ENCODE measurements at regions not wholly inside any gene's neighbourhood (a gene's known extent, or its start where the extent isn't known, plus 50 kb on each side); places are given as distances from the start of the nearest gene placed in this dataset.
"Not testable (repeated sequence)": the region's sequence is repeated elsewhere in the genome, so short reads cannot be mapped to it uniquely, and the experiment has no call there.

- DNase-seq, result no peak
Measured at GRCh38 chr2:8559805-8560204, 122.1 kb upstream of the ID2 start.

GRCh38 chr2:8561692-8562091, 120.2 kb upstream of the ID2 start:
- not testable (repeated sequence) for DNase-seq

GRCh38 chr2:8563814-8564474, 117.9 kb upstream of the ID2 start:
- no peak for DNase-seq

- no peak for DNase-seq
Measured at GRCh38 chr2:8564475-8564874, 117.4 kb upstream of the ID2 start.

- no peak for DNase-seq
Measured at GRCh38 chr2:8565399-8566154, 116.3 kb upstream of the ID2 start.

- no peak for DNase-seq
Measured at GRCh38 chr2:8566155-8566670, 115.6 kb upstream of the ID2 start.

DNA sequence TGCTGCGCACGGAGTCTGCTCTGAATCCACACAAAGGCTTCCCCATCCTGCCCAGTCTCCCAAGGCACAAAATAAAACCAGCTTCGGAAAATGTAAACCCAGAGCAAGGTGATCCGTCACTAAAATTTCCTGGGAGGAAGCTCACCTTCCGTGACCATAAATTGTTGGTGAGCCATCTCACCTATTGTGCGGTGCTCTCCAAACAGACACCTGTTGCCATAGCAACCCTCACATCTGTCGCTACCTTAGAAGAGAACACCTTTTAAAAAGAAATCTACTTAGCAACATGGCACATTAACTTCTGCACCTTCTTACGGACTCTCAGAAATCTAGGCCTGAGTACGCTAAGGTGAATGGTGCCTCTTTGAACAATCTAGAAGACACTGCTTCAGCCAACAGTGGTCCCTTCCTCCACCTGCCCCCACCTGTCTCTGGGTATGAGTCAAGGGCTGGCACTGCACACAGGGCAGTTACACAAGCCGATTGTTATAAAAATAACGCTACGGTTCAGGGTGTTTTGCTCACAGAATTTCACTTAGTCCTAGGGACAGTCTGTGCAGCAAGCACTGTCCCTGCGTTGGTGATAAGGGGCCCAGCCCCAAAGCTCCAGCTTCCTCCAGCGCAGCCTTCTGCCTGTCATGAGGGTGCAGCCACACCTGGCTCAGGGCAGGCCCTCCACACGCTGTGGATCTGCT, 114.9 kb upstream of the ID2 start:
- DNase-seq, result no peak

- no peak for DNase-seq
Measured at GRCh38 chr2:8567469-8568260, 114.2 kb upstream of the ID2 start.

- no peak for DNase-seq
Measured at GRCh38 chr2:8568543-8569302, 113.1 kb upstream of the ID2 start.

GRCh38 chr2:8569332-8569930, 112.4 kb upstream of the ID2 start:
- DNase-seq, result no peak

- DNase-seq, result no peak
Measured at GRCh38 chr2:8570637-8571036, 111.2 kb upstream of the ID2 start.

DNA sequence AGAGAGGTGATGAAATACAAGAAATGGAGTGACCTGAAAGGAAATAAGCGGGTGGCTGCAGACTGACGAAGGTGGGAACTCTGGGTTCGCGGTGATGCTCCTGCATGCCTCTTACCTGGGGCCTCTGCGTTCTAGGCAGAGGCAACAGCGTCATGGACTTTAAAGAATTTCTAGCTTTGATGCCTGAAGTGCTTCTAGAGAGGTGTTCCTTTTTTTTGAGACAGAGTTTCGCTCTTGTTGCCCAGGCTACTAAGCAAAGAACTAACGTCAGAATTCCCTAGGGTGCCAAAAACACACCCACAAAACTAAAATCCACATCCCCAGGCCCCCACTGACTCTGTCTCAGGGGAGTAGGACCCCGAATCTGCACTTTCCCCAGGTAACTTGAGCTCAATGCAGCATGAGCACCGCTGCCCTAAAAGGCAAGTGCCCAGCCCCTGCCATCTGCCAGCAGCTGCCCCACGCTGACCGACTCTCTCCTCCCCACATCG, 110.5 kb upstream of the ID2 start:
- DNase-seq, result no peak

DNA sequence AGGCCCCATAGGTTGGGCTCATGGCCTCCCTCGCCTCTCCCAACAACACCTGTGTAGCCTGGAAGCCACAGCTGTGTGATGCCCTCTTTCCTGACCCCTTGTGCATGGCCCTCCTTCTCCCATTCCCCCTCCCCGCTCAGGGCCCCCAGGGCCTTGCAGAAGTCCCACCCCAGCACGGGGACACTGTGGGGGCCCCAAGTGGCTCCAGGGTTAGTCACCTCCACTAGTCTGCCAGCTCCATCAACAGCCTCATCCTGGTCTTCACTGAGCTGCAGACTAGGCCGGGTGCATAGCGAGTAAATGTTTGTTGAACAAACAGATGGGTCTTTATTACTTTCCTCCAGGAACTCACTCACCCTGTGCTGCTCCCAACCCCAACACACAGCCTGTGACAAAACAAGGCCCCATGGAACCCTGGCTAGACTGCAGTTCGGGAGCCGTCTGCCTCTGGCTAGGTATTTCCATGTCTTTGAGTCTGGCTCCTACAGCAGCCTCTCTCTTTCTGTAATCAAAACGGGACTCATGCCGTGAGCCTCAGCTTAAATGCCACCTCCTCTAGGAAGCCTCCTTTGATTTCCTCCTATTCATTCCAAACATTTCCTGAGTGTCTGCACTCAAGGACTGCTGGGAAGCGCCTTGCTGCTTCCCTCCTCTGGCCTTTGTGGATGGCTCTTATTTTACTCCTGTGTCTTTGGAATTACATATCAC, 109.9 kb upstream of the ID2 start:
- DNase-seq, result no peak

DNA sequence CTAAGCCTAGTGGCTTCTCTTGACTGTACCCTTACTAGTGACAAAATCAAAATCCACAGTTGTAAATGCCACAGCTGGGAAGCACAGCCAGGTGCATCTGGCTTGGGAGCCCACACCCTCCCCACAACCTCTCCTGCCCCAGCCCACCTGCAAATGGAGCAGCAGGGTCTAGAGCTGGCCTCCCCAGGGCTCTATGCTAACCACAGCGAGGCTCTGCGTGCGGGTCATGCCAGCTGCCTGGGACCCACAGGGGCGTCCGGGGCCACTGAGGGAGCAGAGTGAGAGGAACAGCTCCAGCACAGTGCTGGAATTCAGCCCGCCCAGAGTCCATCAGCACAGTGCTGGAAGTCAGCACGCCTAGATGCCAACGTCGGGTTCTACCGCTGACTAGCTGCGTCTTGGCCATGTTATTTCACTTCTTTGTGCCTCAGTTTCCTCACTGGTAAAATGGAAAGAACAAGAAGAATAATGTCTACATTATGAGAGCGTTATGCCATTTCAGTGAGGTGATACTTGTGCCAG, 109.1 kb upstream of the ID2 start:
- DNase-seq, result no peak

- no peak for DNase-seq
Measured at GRCh38 chr2:8573234-8573941, 108.5 kb upstream of the ID2 start.

GRCh38 chr2:8573942-8574195, 108.0 kb upstream of the ID2 start:
- DNase-seq, result no peak

- DNase-seq, result no peak
Measured at GRCh38 chr2:8574196-8575037, 107.4 kb upstream of the ID2 start.

DNA sequence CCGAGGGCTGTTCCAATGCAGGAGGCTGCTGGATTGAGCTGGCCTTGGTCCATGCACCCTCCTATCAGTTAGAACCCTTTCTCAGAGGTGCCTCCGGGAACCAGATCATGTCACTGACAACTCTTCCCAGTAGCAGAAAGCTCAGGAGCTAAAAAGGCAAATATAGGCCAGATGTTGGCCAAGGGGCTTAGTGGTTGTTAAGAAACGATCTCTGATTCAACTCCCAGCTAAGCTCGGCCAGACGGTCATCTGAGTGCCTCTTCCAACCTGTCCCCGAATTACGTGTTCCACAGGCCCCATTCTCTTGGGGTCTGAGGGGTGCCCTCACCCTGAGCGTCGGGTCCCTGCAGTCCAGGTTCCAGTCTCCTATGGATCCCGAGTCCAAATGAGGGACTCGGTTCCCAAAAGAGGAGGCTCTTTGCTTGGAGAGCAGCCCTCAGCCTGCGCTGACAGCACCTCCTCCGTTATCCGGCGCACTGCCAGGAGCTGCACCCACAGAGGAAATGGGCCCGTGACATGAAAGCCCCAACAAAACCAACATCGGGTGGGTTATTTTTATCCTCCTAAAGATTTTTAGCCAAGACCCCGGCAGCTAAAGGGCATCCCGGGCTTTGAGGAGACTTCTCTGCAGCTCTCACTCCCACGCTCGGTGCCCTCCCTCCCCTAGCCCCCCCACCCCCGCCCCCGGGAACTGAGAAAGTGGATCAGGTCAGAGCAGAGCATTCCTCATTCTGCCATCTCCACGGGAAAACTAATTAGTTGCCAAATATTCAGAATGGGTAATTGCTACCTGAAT, 106.6 kb upstream of the ID2 start:
- DNase-seq, result no peak
